ENCODE measurements at regions not wholly inside any gene's neighbourhood (a gene's known extent, or its start where the extent isn't known, plus 50 kb on each side); places are given as distances from the start of the nearest gene placed in this dataset.

GRCh38 chr6:44062771-44063560 lies 64.3 kb downstream of the MRPL14 start:
- H2BK5ac ChIP-seq (ENCODE audit: low read length): no peak overlapping the region
- no peak overlapping the region for H4K8ac ChIP-seq (ENCODE audit: low read depth, low read length)
- H3K27ac ChIP-seq (replicated peaks; ENCODE audit: low read length): no peak overlapping the region
- peaks cover 5% of the 10 kb centered on the region in 2 donors for H3K9me3 ChIP-seq (replicated peaks in 1 of 2; ENCODE audit: control insufficient read depth in 2 of 2, insufficient read depth in 1 of 2, low read depth in 1 of 2, low read length in 2 of 2)
- H3K14ac ChIP-seq (ENCODE audit: low read length): no peak overlapping the region
- H4K91ac ChIP-seq (ENCODE audit: low read depth, low read length, poor library complexity): peak overlapping the region; percentile 89
- H3K4ac ChIP-seq (ENCODE audit: low read length): no peak overlapping the region
- no peaks in the 10 kb centered on the region for H3K79me1 ChIP-seq (ENCODE audit: low read depth, low read length)
- peak overlapping the region; percentile 42 for H2AK5ac ChIP-seq (ENCODE audit: low read depth, low read length)
- H3K4me1 ChIP-seq (ENCODE audit: control insufficient read depth in 2 of 2, insufficient read depth in 1 of 2, low read depth in 1 of 2, low read length in 2 of 2): peaks cover 1 to 6% of the 10 kb centered on the region in 2 donors
- H3K9ac ChIP-seq (ENCODE audit: low read depth, low read length, poor library complexity): no peak overlapping the region
- DNase-seq (ENCODE audit: low spot score): no peak
- no peaks in the 10 kb centered on the region for H3K36me3 ChIP-seq (replicated peaks in 1 of 2; ENCODE audit: control insufficient read depth in 2 of 2, insufficient read depth in 2 of 2, low read length in 2 of 2)
- no peak overlapping the region for H2BK12ac ChIP-seq (ENCODE audit: low read length)
- no peaks in the 10 kb centered on the region for H3K27me3 ChIP-seq (ENCODE audit: control insufficient read depth in 3 of 3, insufficient read depth in 3 of 3, low read depth in 1 of 3, low read length in 3 of 3)
- H3K23ac ChIP-seq (ENCODE audit: low read depth, low read length, poor library complexity): peak overlapping the region; percentile 81
- H3K18ac ChIP-seq (ENCODE audit: low read length): peak overlapping the region; percentile 9
- H2BK120ac ChIP-seq (ENCODE audit: low read depth, low read length): no peak overlapping the region
- no peak overlapping the region for H3K4me2 ChIP-seq (ENCODE audit: insufficient read depth, low read length, poor library complexity, severe bottlenecking)
- H3K4me3 ChIP-seq (ENCODE audit: low read length in 2 of 2): no peak overlapping the region
- no peak overlapping the region for H2AFZ ChIP-seq (ENCODE audit: low read length)
- no peak overlapping the region for H2BK15ac ChIP-seq (ENCODE audit: low read length)
- no CpG with 5 or more reads among the region's 20 CpGs for WGBS, 2 donors (ENCODE audit: extremely low coverage in 2 of 2, insufficient read length in 2 of 2, insufficient replicate concordance in 1 of 2)

- Histone ChIP-seq H2AK5ac (ENCODE audit: low read depth, low read length) (no peak overlapping the region), H3K4me2 (ENCODE audit: insufficient read depth, low read length, poor library complexity, severe bottlenecking) (no peak overlapping the region), H3K4me3 (ENCODE audit: low read length in 2 of 2) (no peak overlapping the region), H3K23ac (ENCODE audit: low read depth, low read length, poor library complexity) (no peak overlapping the region), H2BK120ac (ENCODE audit: low read depth, low read length) (no peak overlapping the region), H3K4ac (ENCODE audit: low read length) (no peak overlapping the region), H3K9me3 (replicated peaks in 1 of 2; ENCODE audit: control insufficient read depth in 2 of 2, insufficient read depth in 1 of 2, low read depth in 1 of 2, low read length in 2 of 2) (peaks cover 5% of the 10 kb centered on the region in 2 donors), H3K14ac (ENCODE audit: low read length) (no peak overlapping the region), H2BK15ac (ENCODE audit: low read length) (no peak overlapping the region), H2BK12ac (ENCODE audit: low read length) (no peak overlapping the region), H4K91ac (ENCODE audit: low read depth, low read length, poor library complexity) (no peak overlapping the region), H2BK5ac (ENCODE audit: low read length) (no peak overlapping the region), H3K27me3 (ENCODE audit: control insufficient read depth in 3 of 3, insufficient read depth in 3 of 3, low read depth in 1 of 3, low read length in 3 of 3) (no peaks in the 10 kb centered on the region), H3K79me1 (ENCODE audit: low read depth, low read length) (no peaks in the 10 kb centered on the region), H2AFZ (ENCODE audit: low read length) (no peak overlapping the region), H3K27ac (replicated peaks; ENCODE audit: low read length) (no peak overlapping the region), H4K8ac (ENCODE audit: low read depth, low read length) (no peak overlapping the region), H3K18ac (ENCODE audit: low read length) (no peak overlapping the region), H3K36me3 (replicated peaks in 1 of 2; ENCODE audit: control insufficient read depth in 2 of 2, insufficient read depth in 2 of 2, low read length in 2 of 2) (no peaks in the 10 kb centered on the region), H3K4me1 (ENCODE audit: control insufficient read depth in 2 of 2, insufficient read depth in 1 of 2, low read depth in 1 of 2, low read length in 2 of 2) (peaks cover 1 to 2% of the 10 kb centered on the region in 2 donors), H3K9ac (ENCODE audit: low read depth, low read length, poor library complexity) (no peak overlapping the region)
- no peak for DNase-seq (ENCODE audit: low spot score)
- WGBS, 2 donors (ENCODE audit: extremely low coverage in 2 of 2, insufficient read length in 2 of 2, insufficient replicate concordance in 1 of 2): no CpG with 5 or more reads among the region's 3 CpGs
These were observed 65.0 kb downstream of the MRPL14 start for GRCh38 chr6:44062105-44062770.

DNA sequence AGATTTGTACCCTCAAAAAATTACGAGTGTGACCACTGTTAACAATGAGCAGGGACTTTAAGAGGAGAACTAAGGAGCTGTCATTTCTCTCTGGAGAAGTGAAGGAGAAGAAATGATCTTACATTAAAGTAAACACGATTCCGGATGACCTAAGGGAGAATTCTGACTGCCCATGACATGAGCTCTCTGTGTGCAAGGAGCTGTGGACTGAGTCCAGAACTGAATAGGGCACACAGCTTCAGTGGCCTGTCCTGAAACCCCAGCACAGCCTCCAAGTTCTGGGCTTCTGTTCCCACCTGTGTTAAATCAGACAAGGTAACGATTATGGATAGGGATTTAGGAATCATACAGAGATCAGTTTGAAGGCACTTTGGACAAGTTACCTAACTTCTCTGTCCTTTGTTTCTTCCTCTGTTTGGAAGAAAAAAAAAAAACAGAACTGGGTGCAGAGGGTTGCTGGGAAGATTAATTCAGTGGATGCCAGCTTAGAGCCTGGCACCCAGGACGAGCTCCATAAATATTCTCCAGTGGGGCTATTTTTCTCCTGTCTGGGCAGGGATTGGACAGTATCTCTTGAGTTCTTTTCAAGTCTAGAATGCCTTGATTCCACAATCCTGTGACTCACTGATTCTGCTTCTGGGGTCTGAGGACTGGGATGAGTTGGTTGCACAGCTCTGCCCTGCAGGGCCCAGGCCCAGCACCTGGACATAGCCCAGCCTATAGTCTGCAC lies 65.7 kb downstream of the MRPL14 start:
- WGBS, 2 donors (ENCODE audit: extremely low coverage in 2 of 2, insufficient read length in 2 of 2, insufficient replicate concordance in 1 of 2): no CpG with 5 or more reads among the region's 5 CpGs
- Histone ChIP-seq H3K27ac (replicated peaks; ENCODE audit: low read length) (no peak overlapping the region), H3K4me3 (ENCODE audit: low read length in 2 of 2) (no peak overlapping the region), H3K4me2 (ENCODE audit: insufficient read depth, low read length, poor library complexity, severe bottlenecking) (no peak overlapping the region), H3K14ac (ENCODE audit: low read length) (no peak overlapping the region), H3K36me3 (replicated peaks in 1 of 2; ENCODE audit: control insufficient read depth in 2 of 2, insufficient read depth in 2 of 2, low read length in 2 of 2) (no peaks in the 10 kb centered on the region), H2AFZ (ENCODE audit: low read length) (no peak overlapping the region), H2BK5ac (ENCODE audit: low read length) (no peak overlapping the region), H2BK120ac (ENCODE audit: low read depth, low read length) (no peak overlapping the region), H4K91ac (ENCODE audit: low read depth, low read length, poor library complexity) (no peak overlapping the region), H2BK12ac (ENCODE audit: low read length) (no peak overlapping the region), H3K4me1 (ENCODE audit: control insufficient read depth in 2 of 2, insufficient read depth in 1 of 2, low read depth in 1 of 2, low read length in 2 of 2) (peaks cover 0 to 1% of the 10 kb centered on the region in 2 donors), H2BK15ac (ENCODE audit: low read length) (no peak overlapping the region), H3K18ac (ENCODE audit: low read length) (no peak overlapping the region), H3K4ac (ENCODE audit: low read length) (no peak overlapping the region), H4K8ac (ENCODE audit: low read depth, low read length) (no peak overlapping the region), H3K79me1 (ENCODE audit: low read depth, low read length) (no peaks in the 10 kb centered on the region), H3K27me3 (ENCODE audit: control insufficient read depth in 3 of 3, insufficient read depth in 3 of 3, low read depth in 1 of 3, low read length in 3 of 3) (no peaks in the 10 kb centered on the region), H3K23ac (ENCODE audit: low read depth, low read length, poor library complexity) (no peak overlapping the region), H3K9ac (ENCODE audit: low read depth, low read length, poor library complexity) (no peak overlapping the region), H3K9me3 (replicated peaks in 1 of 2; ENCODE audit: control insufficient read depth in 2 of 2, insufficient read depth in 1 of 2, low read depth in 1 of 2, low read length in 2 of 2) (peaks cover 5% of the 10 kb centered on the region in 2 donors), H2AK5ac (ENCODE audit: low read depth, low read length) (no peak overlapping the region)
- no peak for DNase-seq (ENCODE audit: low spot score)

Measured in neuronal stem cell (in vitro differentiated cells).